Endothelial cell of umbilical vein (primary cell): ENCODE measurements at regions not wholly inside any gene's neighbourhood (a gene's known extent, or its start where the extent isn't known, plus 50 kb on each side); places are given as distances from the start of the nearest gene placed in this dataset.

Experiments
- BruUV-seq: library from RNA; stranded (reverse); fragments of 400-500 nt; replicated peaks from 2 replicates; lab custom pipeline; 2021; lab: Mats Ljungman, UMichigan
- CTCF ChIA-PET: fragments of 300-600, 350-600 bp; sonication (Branson Sonifier 250); formaldehyde crosslinking; loops from one replicate; lab custom pipeline; 2021; ENCODE audit warnings: antibody characterized with exemption, inconsistent platforms; lab: Charles Lee
- POLR2A ChIA-PET: fragments of 300-600, 350-600 bp; sonication (Branson Sonifier 250); formaldehyde crosslinking; loops from one replicate; lab custom pipeline; 2021; ENCODE audit warnings: antibody characterized with exemption, inconsistent platforms; lab: Charles Lee
- DNase-seq: peaks from one replicate; pipeline ENCODE4 v3.0.0-alpha.2; 2011; ENCODE audit warnings: low read depth, low spot score
- FAIRE-seq: peaks from 2 replicates; lab custom pipeline; 2011; peaks lifted over from hg19 to GRCh38; lab: Jason Lieb, UNC
- H2AFZ ChIP-seq: 2 replicates; pipeline ENCODE4 v1.6.0; 2012; ENCODE audit warnings: low read depth, low read length, control low read depth, inconsistent platforms
- H3K27ac ChIP-seq: 2 replicates; pipeline ENCODE4 v1.5.1; 2011; ENCODE audit warnings: low read depth, mild to moderate bottlenecking, control low read depth, low read length, moderate library complexity; ENCODE audit not compliant: insufficient read depth
- H3K27me3 ChIP-seq, 2 experiments: 2 replicates each; pipeline versions ENCODE4 v1.6.0 to v1.6.1; 2011; ENCODE audit warnings: low read length in 2 of 2, mixed read lengths in 1 of 2; ENCODE audit not compliant: control insufficient read depth in 2 of 2, insufficient read depth in 2 of 2
- H3K36me3 ChIP-seq, 2 experiments: 2 replicates in 1 of 2; 3 replicates in 1 of 2; pipeline ENCODE4 v1.5.1; 2011; ENCODE audit warnings: low read length in 2 of 2, mild to moderate bottlenecking in 1 of 2, moderate library complexity in 1 of 2; ENCODE audit not compliant: control insufficient read depth in 2 of 2, insufficient read depth in 2 of 2; ENCODE audit errors: extremely low read depth in 1 of 2
- H3K4me1 ChIP-seq: 3 replicates; pipeline ENCODE4 v1.5.1; 2011; ENCODE audit warnings: mild to moderate bottlenecking, low read length; ENCODE audit not compliant: control insufficient read depth, insufficient read depth; ENCODE audit errors: extremely low read depth
- H3K4me2 ChIP-seq: 2 replicates; pipeline ENCODE4 v1.6.1; 2011; ENCODE audit warnings: low read length, control low read depth, mixed read lengths; ENCODE audit not compliant: insufficient read depth
- H3K4me3 ChIP-seq, 3 experiments: fragments of 200-600 bp in 1 of 3; sonication (generic), shearing (Covaris generic) in 1 of 3; replicated peaks in 1 of 3; 2 replicates each; pipeline ENCODE4 v1.5.1; 2011 to 2016; ENCODE audit warnings: control low read depth in 3 of 3, low read length in 3 of 3, mild to moderate bottlenecking in 2 of 3, inconsistent platforms in 1 of 3, low read depth in 1 of 3, moderate library complexity in 1 of 3; ENCODE audit not compliant: insufficient read depth in 1 of 3
- H3K79me2 ChIP-seq: 2 replicates; pipeline ENCODE4 v1.6.0; 2012; ENCODE audit warnings: low read length, inconsistent platforms; ENCODE audit not compliant: control insufficient read depth, insufficient read depth
- H3K9ac ChIP-seq: replicated peaks from 2 replicates; pipeline ENCODE3; 2011; ENCODE audit warnings: low read length, control low read depth; ENCODE audit not compliant: insufficient read depth; ENCODE audit errors: extremely low read depth
- H3K9me1 ChIP-seq: replicated peaks from 3 replicates; pipeline ENCODE4 v1.6.0; 2011; ENCODE audit warnings: mild to moderate bottlenecking, low read length; ENCODE audit not compliant: control insufficient read depth, insufficient read depth; ENCODE audit errors: extremely low read depth
- H3K9me3 ChIP-seq: replicated peaks from 2 replicates; pipeline ENCODE4 v1.5.1; 2012; ENCODE audit warnings: low read length, inconsistent platforms; ENCODE audit not compliant: control insufficient read depth, insufficient read depth
- H4K20me1 ChIP-seq: replicated peaks from 2 replicates; pipeline ENCODE3; 2011; ENCODE audit warnings: mild to moderate bottlenecking, low read length; ENCODE audit not compliant: control insufficient read depth, insufficient read depth; ENCODE audit errors: extremely low read depth
- CTCF ChIP-seq, 2 donors: IDR thresholded peaks; 1 replicate in 1 of 2; 2 replicates in 1 of 2; pipeline ENCODE4 v1.5.1; 2011; ENCODE audit warnings: low read length in 2 of 2, mild to moderate bottlenecking in 2 of 2, moderate library complexity in 2 of 2, control low read depth in 1 of 2, inconsistent platforms in 1 of 2, low read depth in 1 of 2; ENCODE audit not compliant: insufficient read depth in 1 of 2; ENCODE audit errors: extremely low read depth in 1 of 2
- EZH2 ChIP-seq: IDR thresholded peaks from 2 replicates; pipeline ENCODE4 v1.6.1; 2012; ENCODE audit warnings: borderline replicate concordance, low read depth, mild to moderate bottlenecking, moderate library complexity, low read length, inconsistent platforms; ENCODE audit not compliant: severe bottlenecking
- FOS ChIP-seq: IDR thresholded peaks from 2 replicates; pipeline ENCODE4 v1.6.1; 2011; ENCODE audit warnings: mild to moderate bottlenecking, low read length, moderate library complexity, borderline replicate concordance; ENCODE audit not compliant: insufficient read depth
- GATA2 ChIP-seq: IDR thresholded peaks from 2 replicates; pipeline ENCODE4 v1.7.0; 2011; ENCODE audit warnings: low read depth, mild to moderate bottlenecking, moderate library complexity, mixed read lengths, low read length; ENCODE audit not compliant: insufficient read length, insufficient read depth
- JUN ChIP-seq: IDR thresholded peaks from 2 replicates; pipeline ENCODE4 v1.6.1; 2011; ENCODE audit warnings: borderline replicate concordance, low read depth; ENCODE audit not compliant: insufficient read length, insufficient read depth
- MAX ChIP-seq: IDR thresholded peaks from 2 replicates; pipeline ENCODE4 v1.6.1; 2011; ENCODE audit not compliant: insufficient read depth, insufficient read length
- MYC ChIP-seq: IDR thresholded peaks from one replicate; pipeline ENCODE4 v1.6.1; 2011; ENCODE audit warnings: mild to moderate bottlenecking, low read depth, low read length
- POLR2A ChIP-seq: IDR thresholded peaks from 2 replicates; pipeline ENCODE4 v1.6.1; 2012; ENCODE audit warnings: low read depth, mild to moderate bottlenecking, control low read depth, low read length
- POLR2AphosphoS5 ChIP-seq: IDR thresholded peaks from 2 replicates; pipeline ENCODE4 v1.6.1; 2012; ENCODE audit warnings: low read depth, mild to moderate bottlenecking, control low read depth, low read length, moderate library complexity; ENCODE audit not compliant: insufficient read depth
- dilution Hi-C: fragments of 300-500 bp; cut with MboI; formaldehyde crosslinking; loops from one replicate; pipeline ENCODE4 v1.15.0; 2019; ENCODE audit warnings: low sequenced_read_pairs; ENCODE audit not compliant: extremely low pct_ligation_motif_present
- intact Hi-C: fragments of 100-400 bp; cut with micrococcal nuclease; formaldehyde crosslinking; loops from one replicate; pipeline ENCODE4 v1.10.0; 2022

GRCh38 chr10:89879121-89879520, 177.7 kb downstream of the KIF20B start:
- FAIRE-seq (no peak), DNase-seq (no peak)
- H2AFZ ChIP-seq, result no peak overlapping the region
- TF ChIP-seq MAX (no peak), JUN (no peak), POLR2A (no peak), GATA2 (no peak), EZH2 (no peak), MYC (no peak), CTCF (IDR thresholded peaks at IDR 0.05; ENCODE audit: extremely low read depth in 1 of 2, insufficient read depth in 1 of 2, low read depth in 1 of 2, low read length in 2 of 2) (no peak), FOS (no peak), POLR2AphosphoS5 (no peak)
- no peak overlapping the region for H3K4me3 ChIP-seq
- no peaks in the 10 kb centered on the region for H3K36me3 ChIP-seq
- ChIA-PET CTCF (no interaction called here), POLR2A (no interaction called here)
- dilution Hi-C loops (no loop called here), intact Hi-C loops (no loop called here)
- no TSS peak for BruUV-seq
- no peaks in the 10 kb centered on the region for H3K4me1 ChIP-seq
- no peaks in the 10 kb centered on the region for H3K79me2 ChIP-seq
- no peak overlapping the region for H3K4me2 ChIP-seq
- H3K9me3 ChIP-seq, result no peaks in the 10 kb centered on the region
- H4K20me1 ChIP-seq, result no peaks in the 10 kb centered on the region
- no peaks in the 10 kb centered on the region for H3K9me1 ChIP-seq
- no peaks in the 10 kb centered on the region for H3K27me3 ChIP-seq
- H3K27ac ChIP-seq, result no peak overlapping the region
- H3K9ac ChIP-seq, result no peak overlapping the region
